Stimulated activated effector memory CD8-positive, alpha-beta T cell treated with anti-CD3 and anti-CD28 coated beads, Interleukin-12 subunit alpha, Interleukin-12 subunit beta, amount 100 ng/mL, for 72 hours (primary cell): ENCODE measurements at regions not wholly inside any gene's neighbourhood (a gene's known extent, or its start where the extent isn't known, plus 50 kb on each side); places are given as distances from the start of the nearest gene placed in this dataset.

ENCODE experiments used
- ATAC-seq: fragments of 150-1000 bp; cut with Tn5 transposase; 2 replicates; pipeline ENCODE4 v1.10.0; 2021
- DNase-seq, 2 donors: peaks; one replicate each; pipeline ENCODE4 v3.0.0; 2021 to 2022; ENCODE audit warnings: low spot score in 2 of 2
- H3K27ac Mint-ChIP-seq: one replicate; pipeline ENCODE4 v1.8.0; 2022; ENCODE audit warnings: mild to moderate bottlenecking, mixed read lengths
- H3K36me3 Mint-ChIP-seq: one replicate; pipeline ENCODE4 v1.8.0; 2022; ENCODE audit warnings: mild to moderate bottlenecking, mixed read lengths
- H3K4me1 Mint-ChIP-seq: one replicate; pipeline ENCODE4 v1.8.0; 2022; ENCODE audit warnings: mixed read lengths
- H3K4me3 Mint-ChIP-seq: one replicate; pipeline ENCODE4 v1.8.0; 2022; ENCODE audit warnings: mild to moderate bottlenecking, mixed read lengths
- H3K9me3 Mint-ChIP-seq: one replicate; pipeline ENCODE4 v1.8.0; 2022; ENCODE audit warnings: mixed read lengths

DNA sequence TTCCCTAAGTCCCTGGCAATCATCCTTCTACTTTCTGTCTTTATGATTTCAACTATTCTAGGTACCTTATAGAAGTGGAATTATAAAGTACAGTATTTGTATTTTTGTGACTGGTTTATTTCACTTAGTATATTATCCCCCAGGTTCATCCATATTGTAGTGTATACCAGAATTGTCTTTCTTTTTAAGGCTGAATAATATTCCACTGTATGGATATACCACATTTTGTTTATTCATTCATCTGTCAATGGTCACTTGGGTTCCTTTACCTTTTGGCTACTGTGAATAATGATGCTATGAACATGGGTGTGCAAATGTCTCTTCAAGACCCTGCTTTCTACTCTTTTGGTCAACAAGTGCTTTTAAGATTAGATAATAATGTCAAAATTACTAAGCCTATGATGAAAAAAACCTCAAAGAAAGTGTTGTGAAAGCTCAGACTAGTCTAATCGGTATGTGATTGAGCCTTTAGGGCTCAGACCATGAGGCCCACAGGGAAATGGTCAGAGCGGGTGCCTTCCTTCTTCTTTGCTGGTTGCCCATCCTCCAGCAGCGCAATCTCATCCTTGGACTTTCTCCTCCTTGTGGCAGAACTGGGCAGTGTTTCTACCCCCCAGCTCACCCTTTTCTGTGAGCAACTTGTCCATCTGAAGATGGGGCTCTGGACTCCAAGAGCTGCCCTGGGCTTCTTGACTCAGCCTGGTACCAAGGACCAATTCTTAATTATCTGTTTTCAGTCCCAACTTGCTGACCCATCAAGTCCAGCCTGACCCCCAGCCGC lies 105.4 kb downstream of the TTC8 start:
- no peak for ATAC-seq
- Mint-ChIP-seq H3K4me1 (no peaks in the 10 kb centered on the region), H3K9me3 (no peaks in the 10 kb centered on the region), H3K36me3 (no peaks in the 10 kb centered on the region), H3K27ac (no peak overlapping the region), H3K4me3 (no peak overlapping the region)
- DNase-seq = no peak

DNA sequence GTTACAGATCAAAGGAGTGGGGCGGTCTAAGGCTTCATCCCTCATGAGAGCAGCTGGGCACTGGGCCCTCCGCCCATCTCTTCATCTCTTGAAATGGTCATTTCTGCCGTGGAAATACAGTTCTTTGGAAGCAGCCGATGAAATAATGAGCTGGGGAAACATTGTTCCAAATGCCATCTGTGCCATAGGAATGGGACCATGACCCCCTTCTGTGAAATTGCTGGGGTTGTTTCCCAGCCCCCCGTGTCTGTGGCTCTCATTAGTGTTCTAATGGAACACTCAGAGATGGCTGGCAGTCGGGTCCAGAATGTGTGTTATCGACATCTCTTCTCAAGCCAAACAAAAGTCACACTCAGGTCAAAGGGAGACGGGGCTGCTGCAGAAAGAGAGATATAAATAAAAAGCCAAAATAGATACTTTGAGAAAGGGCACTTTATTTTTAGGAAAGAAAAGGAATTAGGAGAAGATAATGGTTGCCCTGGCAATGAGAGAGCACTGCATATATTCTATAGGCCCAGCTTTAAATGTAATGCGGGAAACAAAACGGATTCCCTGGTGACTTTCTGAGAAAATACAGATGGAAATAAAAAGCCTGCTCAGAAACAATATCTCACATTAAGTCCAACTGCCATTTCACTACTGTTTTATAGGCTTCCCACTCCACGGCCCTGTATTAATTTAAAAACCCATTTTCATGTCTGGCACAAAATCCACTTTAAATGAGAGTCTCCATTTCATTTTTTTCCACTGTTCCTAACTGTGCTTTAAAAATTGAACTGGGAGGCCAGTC lies 107.1 kb downstream of the TTC8 start:
- DNase-seq (no peak), ATAC-seq (no peak)
- Mint-ChIP-seq H3K27ac (no peak overlapping the region), H3K9me3 (no peaks in the 10 kb centered on the region), H3K36me3 (no peaks in the 10 kb centered on the region), H3K4me1 (no peaks in the 10 kb centered on the region), H3K4me3 (no peak overlapping the region)

DNA sequence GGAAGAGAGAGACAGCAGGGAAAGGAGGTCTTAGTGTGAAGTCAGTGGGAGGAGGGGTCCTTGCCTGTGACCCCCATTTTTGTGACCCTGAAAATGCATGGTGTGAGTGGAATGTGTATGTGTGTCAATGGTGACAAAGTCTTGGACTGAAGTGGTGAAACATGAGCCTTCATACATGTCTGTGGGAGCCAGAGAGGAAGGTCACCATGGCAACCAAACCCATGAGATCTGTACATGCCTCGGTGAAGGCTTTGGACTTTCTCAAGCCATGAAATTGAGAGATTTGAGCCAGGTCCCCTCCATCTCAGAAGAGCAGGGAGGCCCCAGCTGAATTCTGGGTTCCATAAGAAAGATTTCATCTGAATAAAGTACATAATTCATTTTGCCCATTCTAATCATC lies 108.7 kb downstream of the TTC8 start:
- no peaks in the 10 kb centered on the region for H3K4me1 Mint-ChIP-seq
- no peaks in the 10 kb centered on the region for H3K36me3 Mint-ChIP-seq
- no peaks in the 10 kb centered on the region for H3K9me3 Mint-ChIP-seq
- H3K27ac Mint-ChIP-seq = no peak overlapping the region
- no peak for DNase-seq
- ATAC-seq = no peak
- no peak overlapping the region for H3K4me3 Mint-ChIP-seq

DNA sequence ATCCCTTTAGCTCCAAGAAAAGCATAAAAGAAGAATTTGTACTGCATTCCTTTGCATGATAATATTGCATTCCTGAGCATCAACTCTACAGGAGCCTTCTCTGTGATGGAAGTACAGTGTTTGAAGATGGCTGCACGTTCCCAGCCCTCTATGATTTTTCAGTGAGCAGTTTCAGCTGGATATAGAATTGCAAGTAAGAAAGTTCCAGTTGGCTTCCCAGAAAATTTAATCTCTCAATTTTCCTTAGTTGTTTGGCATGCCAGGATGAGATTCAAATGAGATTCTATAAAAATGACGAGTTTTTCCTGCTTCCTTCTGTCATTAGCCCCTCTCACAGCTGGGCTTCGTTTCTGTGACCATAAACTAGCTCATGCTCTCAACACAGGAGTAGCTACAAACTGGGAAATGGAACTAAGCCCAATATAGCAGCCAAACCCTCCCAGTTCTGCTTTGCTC lies 109.9 kb downstream of the TTC8 start:
- H3K4me1 Mint-ChIP-seq = no peaks in the 10 kb centered on the region
- no peaks in the 10 kb centered on the region for H3K36me3 Mint-ChIP-seq
- ATAC-seq (no peak), DNase-seq (no peak)
- H3K4me3 Mint-ChIP-seq = no peak overlapping the region
- H3K27ac Mint-ChIP-seq = no peak overlapping the region
- no peaks in the 10 kb centered on the region for H3K9me3 Mint-ChIP-seq

DNA sequence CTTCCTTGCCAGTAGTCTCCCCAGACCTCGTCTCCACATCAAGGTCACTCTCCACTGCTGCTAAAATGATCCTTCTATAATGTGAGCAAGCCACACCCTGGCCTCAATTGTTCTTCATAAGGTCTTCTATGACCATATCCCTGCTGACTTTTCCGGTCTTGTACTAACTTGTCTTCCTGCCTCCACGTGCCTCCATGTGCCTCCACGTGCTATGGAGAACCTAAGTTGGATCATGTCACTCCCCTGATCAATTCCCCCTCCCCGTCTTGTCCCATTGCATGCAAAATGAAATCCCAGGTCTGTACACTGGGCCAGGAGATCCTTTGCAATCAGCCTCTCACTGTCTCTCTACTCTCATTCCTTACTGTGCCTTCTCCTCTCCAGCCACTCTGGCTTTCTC lies 110.6 kb downstream of the TTC8 start:
- Mint-ChIP-seq H3K9me3 (no peaks in the 10 kb centered on the region), H3K4me1 (no peaks in the 10 kb centered on the region), H3K4me3 (no peak overlapping the region), H3K27ac (no peak overlapping the region), H3K36me3 (no peaks in the 10 kb centered on the region)
- ATAC-seq (no peak), DNase-seq (no peak)

DNA sequence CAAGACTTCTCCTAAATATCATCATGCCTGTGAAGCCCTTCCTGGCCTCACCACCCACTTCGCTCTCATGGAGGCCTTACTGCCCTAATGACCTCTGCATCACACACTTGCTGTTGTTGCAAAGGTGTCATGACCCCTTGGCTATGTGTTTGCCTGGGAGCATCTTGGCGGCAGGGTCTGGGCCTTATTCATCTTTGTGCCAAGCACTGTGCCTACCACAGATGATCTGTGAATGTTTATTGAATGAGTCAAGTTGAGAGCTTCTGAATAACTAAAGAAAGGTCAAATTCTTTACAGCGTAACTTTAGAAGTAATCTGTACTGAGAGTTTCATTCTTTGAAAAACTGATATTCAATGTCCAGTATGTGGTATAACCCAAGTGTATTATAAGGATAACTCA lies 113.3 kb downstream of the TTC8 start:
- H3K36me3 Mint-ChIP-seq = no peaks in the 10 kb centered on the region
- DNase-seq (no peak), ATAC-seq (no peak)
- no peak overlapping the region for H3K4me3 Mint-ChIP-seq
- no peaks in the 10 kb centered on the region for H3K9me3 Mint-ChIP-seq
- H3K4me1 Mint-ChIP-seq = no peaks in the 10 kb centered on the region
- H3K27ac Mint-ChIP-seq = no peak overlapping the region

DNA sequence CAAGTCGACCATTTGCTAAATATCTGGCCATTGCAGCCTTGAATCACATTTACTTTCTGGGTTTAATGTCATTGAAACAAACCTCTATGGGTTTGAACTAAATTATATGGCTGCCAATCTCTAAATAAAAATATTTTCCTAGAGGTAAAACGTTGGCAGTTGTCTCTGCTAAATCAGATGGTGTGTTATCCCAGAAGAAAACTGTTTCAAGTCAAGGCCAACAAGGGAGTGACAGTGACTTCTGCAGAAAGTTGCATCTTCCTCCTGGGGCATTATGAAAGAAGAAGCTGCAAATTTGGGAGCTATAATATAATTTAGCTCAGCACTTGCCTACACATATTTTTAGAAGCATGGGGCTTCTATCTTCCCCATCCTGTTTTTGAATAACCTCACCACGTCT lies 116.2 kb downstream of the TTC8 start:
- H3K36me3 Mint-ChIP-seq = no peaks in the 10 kb centered on the region
- H3K9me3 Mint-ChIP-seq = no peaks in the 10 kb centered on the region
- no peaks in the 10 kb centered on the region for H3K4me1 Mint-ChIP-seq
- H3K27ac Mint-ChIP-seq = no peak overlapping the region
- DNase-seq (no peak), ATAC-seq (no peak)
- H3K4me3 Mint-ChIP-seq = no peak overlapping the region

DNA sequence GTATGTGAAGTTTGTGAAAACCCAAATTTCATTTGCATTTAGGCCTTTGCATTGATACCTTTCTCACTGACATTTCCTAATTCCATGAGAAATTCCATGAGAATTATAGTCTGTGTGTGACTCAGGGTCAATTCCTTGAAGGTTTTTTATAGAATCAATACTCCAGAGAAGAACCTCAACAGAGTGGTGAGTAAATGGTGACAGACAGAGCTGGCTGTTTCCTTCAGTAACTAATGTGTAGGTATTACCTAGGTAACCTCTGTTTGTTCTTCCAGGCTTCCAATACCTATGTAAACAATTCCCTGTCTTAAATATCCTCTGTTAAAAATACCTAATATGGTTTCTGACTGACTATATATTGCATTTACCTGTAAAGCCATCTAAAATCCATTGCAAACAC lies 117.0 kb downstream of the TTC8 start:
- ATAC-seq = no peak

DNA sequence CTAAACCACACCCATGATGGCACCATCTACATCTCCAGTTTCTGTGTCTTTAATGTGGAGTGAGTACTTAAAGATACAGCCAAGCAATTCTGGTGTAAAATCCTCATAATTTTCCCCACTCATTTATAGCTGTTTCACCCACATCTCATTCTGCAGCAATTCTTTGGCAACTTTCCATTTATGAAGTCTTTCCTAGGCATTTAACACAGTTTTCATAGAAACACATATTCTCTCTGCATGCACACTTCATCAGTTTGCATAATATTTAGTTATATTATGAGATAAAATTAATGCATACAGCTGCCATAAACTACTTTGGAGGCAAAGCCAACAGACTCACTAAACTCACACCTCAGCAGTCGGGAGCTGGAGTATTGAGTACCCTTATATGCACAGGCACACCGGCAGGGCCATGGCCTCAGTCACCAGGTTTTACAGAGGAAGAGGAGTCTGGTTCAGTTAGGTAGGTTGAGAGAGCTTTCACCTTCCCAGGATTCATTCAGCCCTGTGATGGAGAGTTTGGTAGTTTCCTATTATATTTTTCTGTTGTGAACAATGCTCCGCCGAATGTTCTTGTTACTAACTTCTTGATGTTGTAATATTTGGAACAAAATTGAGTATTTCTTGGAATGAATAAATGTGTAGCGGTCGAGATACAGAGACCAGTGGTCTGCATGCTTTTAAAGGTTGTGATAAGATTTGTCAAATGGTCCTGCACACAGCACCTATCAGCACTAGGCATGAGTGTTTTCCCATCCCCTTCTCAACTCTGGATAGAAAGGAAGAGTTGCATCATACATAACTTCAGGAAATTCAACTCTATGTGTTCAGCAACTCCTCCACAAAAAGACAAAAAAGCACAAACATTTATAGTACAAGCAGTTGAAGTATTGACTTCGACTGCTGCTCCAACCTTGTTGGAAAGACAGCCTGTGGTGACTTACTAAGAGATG lies 123.5 kb downstream of the TTC8 start:
- ATAC-seq = no peak

More for the DNA sequence above, 117.0 kb downstream of the TTC8 start:
- Mint-ChIP-seq H3K36me3 (no peaks in the 10 kb centered on the region), H3K27ac (no peak overlapping the region), H3K4me3 (no peak overlapping the region), H3K9me3 (no peaks in the 10 kb centered on the region), H3K4me1 (no peaks in the 10 kb centered on the region)
- DNase-seq = no peak

DNA sequence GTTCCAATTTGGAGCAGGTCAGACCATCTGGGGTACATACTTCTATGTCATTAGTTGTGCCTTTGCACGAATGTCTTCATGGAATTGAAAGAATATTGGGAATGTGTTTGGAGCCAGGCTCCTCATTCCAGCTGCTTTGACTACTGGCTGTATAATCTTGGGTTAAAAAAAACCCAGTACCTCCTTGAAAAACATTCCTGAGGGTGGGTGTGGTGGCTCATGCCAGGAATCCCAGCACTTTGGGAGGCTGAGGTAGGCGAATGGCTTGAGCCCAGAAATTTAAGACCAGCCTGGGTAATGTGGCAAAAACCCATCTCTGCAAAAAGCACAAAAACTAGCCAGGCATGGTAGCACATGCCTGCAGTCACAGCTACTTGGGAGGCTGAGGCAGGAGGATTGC lies 125.6 kb downstream of the TTC8 start:
- no peak for ATAC-seq
- H3K36me3 Mint-ChIP-seq = no peaks in the 10 kb centered on the region
- H3K9me3 Mint-ChIP-seq = peaks cover 12% of the 10 kb centered on the region
- no peak overlapping the region for H3K4me3 Mint-ChIP-seq
- no peak overlapping the region for H3K27ac Mint-ChIP-seq
- no peaks in the 10 kb centered on the region for H3K4me1 Mint-ChIP-seq
- no peak for DNase-seq

More for the DNA sequence above, 123.5 kb downstream of the TTC8 start:
- Mint-ChIP-seq H3K36me3 (no peaks in the 10 kb centered on the region), H3K27ac (no peak overlapping the region), H3K4me3 (no peak overlapping the region), H3K9me3 (peaks cover 9% of the 10 kb centered on the region), H3K4me1 (no peaks in the 10 kb centered on the region)
- DNase-seq = no peak

DNA sequence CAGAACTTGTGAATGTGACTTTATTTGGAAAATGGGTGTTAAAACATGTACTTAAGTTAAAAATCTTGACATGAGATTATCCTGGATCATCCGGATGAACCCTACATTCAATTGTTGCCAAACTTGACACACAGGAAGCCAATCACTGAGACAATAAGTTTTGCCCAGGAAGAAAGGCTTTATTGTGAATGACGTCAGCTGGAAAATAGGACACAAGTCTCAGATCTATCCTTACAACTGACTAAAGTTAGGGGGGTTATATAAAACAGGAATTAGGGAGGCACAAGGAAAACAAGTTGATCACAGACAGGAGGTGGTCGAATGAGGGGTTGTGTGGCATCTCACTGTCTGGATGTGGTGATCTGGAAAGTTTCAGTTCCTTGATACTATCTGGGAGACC lies 126.9 kb downstream of the TTC8 start:
- Mint-ChIP-seq H3K4me3 (no peak overlapping the region), H3K27ac (no peak overlapping the region), H3K9me3 (peaks cover 12% of the 10 kb centered on the region)

DNA sequence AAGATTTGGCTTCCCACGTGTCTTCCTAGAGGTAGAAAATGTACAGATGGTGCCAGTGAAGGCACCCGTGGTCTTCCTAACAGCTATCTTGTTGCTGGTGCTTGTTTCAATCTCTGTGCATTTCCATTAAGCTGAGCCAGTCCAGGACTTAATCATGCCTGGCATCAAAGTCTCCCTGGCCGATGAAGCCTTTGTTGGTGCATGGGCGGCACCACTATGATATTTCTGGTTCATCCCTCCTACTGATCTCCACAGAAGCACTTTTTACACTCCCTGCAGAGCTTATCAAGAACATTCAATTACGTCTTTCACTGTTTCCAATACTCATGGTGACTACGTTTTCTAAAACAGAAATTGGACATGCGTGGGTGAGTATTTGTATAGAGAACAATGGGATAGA lies 128.4 kb downstream of the TTC8 start:
- Mint-ChIP-seq H3K4me1 (no peaks in the 10 kb centered on the region), H3K4me3 (no peak overlapping the region), H3K36me3 (no peaks in the 10 kb centered on the region), H3K27ac (no peak overlapping the region), H3K9me3 (peaks cover 12% of the 10 kb centered on the region)
- DNase-seq (no peak), ATAC-seq (no peak)

More for the DNA sequence above, 126.9 kb downstream of the TTC8 start:
- Mint-ChIP-seq H3K4me1 (no peaks in the 10 kb centered on the region), H3K36me3 (no peaks in the 10 kb centered on the region)
- ATAC-seq (no peak), DNase-seq (no peak)

DNA sequence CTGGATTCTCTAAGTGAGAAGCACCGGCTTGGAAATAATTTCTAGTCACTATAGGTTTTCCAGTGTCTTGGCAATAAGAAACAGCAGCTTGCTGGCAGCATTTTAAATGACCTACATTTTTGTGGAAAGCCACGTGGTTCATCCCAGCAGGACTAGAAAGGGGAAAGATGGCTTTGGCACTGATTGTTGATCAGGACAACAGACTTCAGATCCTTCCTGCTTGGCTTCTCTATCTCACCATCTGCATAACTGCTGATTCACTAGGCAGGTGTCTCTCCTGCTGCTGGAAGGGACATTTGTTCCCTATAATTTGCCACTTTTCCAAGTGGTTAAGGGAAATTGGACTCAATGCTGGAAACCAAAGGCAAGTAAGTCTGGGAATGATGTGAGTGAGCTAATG lies 131.0 kb downstream of the TTC8 start:
- DNase-seq (no peak), ATAC-seq (no peak)
- Mint-ChIP-seq H3K4me1 (no peaks in the 10 kb centered on the region), H3K36me3 (no peaks in the 10 kb centered on the region), H3K4me3 (no peak overlapping the region), H3K27ac (no peak overlapping the region), H3K9me3 (peaks cover 12% of the 10 kb centered on the region)

DNA sequence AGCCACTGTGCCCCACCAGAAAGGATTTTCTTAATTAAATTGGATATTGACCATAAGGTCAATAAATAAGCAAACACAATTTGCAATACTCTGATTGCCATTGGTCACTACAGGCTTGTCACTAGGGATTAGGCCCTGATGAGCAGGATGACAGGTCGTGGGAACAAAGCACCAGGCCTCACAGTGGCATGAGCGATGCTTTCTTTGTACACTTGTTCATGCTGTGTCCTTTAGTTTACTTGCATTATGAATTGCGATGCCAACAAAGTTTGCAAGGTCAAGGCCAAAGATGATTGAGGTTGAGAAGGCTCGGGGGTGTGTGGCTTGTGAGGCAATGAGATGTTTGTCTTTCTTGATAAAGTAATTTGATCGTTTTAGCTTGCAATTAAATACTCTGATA lies 136.0 kb downstream of the TTC8 start:
- H3K9me3 Mint-ChIP-seq = no peaks in the 10 kb centered on the region
- ATAC-seq (no peak), DNase-seq (no peak)
- H3K36me3 Mint-ChIP-seq = no peaks in the 10 kb centered on the region
- no peak overlapping the region for H3K27ac Mint-ChIP-seq
- H3K4me3 Mint-ChIP-seq = no peak overlapping the region
- no peaks in the 10 kb centered on the region for H3K4me1 Mint-ChIP-seq

DNA sequence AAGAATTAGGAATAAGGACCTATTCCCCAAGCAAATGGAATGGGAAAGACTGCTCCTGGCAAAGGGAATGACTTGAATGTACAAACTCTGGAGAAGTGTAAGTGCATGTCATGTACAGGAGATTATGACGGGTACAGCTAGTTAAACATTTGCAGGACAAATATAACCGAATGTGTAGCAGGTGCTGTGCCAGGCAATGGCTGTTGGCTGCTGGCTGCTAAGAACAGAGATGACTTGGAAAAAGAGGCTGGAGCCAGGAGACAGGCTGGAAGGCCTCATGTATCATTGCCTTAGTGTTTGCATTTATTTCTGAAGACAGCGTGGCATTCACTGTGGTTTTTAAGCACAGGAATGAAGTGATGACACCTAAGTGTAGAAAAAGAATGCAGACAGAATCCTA lies 136.8 kb downstream of the TTC8 start:
- DNase-seq = no peak
- no peak for ATAC-seq

More for the DNA sequence above, 136.8 kb downstream of the TTC8 start:
- Mint-ChIP-seq H3K4me3 (no peak overlapping the region), H3K9me3 (no peaks in the 10 kb centered on the region), H3K27ac (no peak overlapping the region), H3K36me3 (no peaks in the 10 kb centered on the region), H3K4me1 (no peaks in the 10 kb centered on the region)
